Stimulated activated naive CD8-positive, alpha-beta T cell treated with anti-CD3 and anti-CD28 coated beads, Interleukin-15, amount 100 ng/mL, for 72 hours (primary cell): ENCODE measurements at regions not wholly inside any gene's neighbourhood (a gene's known extent, or its start where the extent isn't known, plus 50 kb on each side); places are given as distances from the start of the nearest gene placed in this dataset.

ENCODE experiments used
- ATAC-seq: fragments of 150-1000 bp; cut with Tn5 transposase; 2 replicates; pipeline ENCODE4 v1.10.0; 2021; ENCODE audit warnings: mild to moderate bottlenecking, moderate library complexity
- DNase-seq, 2 donors: peaks; one replicate each; pipeline ENCODE4 v3.0.0; 2021 to 2022
- H3K27ac Mint-ChIP-seq, 2 donors: one replicate each; pipeline ENCODE4 v1.8.0; 2022; ENCODE audit warnings: mild to moderate bottlenecking in 2 of 2, mixed read lengths in 2 of 2, moderate library complexity in 2 of 2
- H3K27me3 Mint-ChIP-seq: one replicate; pipeline ENCODE4 v1.8.0; 2022; ENCODE audit warnings: mixed read lengths
- H3K4me1 Mint-ChIP-seq: one replicate; pipeline ENCODE4 v1.8.0; 2022; ENCODE audit warnings: mild to moderate bottlenecking, mixed read lengths
- H3K4me3 Mint-ChIP-seq, 2 donors: one replicate each; pipeline ENCODE4 v1.8.0; 2022; ENCODE audit warnings: mild to moderate bottlenecking in 2 of 2, mixed read lengths in 2 of 2, moderate library complexity in 1 of 2
- H3K9me3 Mint-ChIP-seq, 2 donors: one replicate each; pipeline ENCODE4 v1.8.0; 2022; ENCODE audit warnings: mixed read lengths in 2 of 2

DNA sequence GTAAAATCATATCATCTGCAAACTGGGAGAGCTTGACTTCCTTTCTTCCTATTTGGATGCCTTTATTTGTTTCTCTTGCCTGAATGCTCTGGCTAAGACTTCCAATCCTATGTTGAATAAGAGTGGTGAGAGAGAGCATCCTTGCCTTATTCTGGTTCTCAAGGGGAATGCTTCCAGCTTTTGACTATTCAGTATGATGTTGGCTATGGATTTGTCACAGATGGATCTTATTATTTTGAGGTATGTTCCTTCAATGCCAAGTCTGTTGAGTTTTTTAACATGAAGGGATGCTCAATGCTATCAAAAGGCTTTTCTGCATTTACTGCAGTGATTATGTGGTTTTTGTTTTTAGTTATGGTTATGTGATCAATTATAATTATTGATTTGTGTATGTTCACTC lies 2144.6 kb upstream of the TENM3 start:
- DNase-seq (no peak), ATAC-seq (no peak)
- Mint-ChIP-seq H3K4me3 (no peak overlapping the region), H3K27ac (no peak overlapping the region), H3K4me1 (no peaks in the 10 kb centered on the region), H3K9me3 (no peaks in the 10 kb centered on the region), H3K27me3 (no peaks in the 10 kb centered on the region)

DNA sequence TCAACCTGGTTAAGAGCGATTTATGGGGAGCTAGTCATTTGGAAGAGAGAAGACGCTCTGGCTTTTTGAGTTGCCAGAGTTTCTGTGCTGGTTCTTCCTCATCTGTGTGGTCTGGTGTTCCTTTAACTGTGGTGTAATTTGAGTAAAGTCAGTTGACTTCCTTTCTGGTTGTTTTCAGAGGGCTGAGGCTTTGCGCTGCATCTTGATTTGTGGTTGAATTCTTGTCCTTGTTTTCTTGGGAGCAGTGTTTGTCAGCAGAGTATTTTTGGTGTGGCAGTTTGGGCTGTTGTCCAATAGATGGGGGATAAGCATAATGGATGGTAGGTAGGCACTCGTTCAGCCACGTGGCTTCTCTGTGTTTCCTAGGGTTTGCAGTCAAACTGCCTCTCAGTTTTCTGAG lies 2143.2 kb upstream of the TENM3 start:
- Mint-ChIP-seq H3K4me1 (no peaks in the 10 kb centered on the region), H3K27ac (no peak overlapping the region), H3K9me3 (no peaks in the 10 kb centered on the region), H3K27me3 (no peaks in the 10 kb centered on the region), H3K4me3 (no peak overlapping the region)
- ATAC-seq (no peak), DNase-seq (no peak)

DNA sequence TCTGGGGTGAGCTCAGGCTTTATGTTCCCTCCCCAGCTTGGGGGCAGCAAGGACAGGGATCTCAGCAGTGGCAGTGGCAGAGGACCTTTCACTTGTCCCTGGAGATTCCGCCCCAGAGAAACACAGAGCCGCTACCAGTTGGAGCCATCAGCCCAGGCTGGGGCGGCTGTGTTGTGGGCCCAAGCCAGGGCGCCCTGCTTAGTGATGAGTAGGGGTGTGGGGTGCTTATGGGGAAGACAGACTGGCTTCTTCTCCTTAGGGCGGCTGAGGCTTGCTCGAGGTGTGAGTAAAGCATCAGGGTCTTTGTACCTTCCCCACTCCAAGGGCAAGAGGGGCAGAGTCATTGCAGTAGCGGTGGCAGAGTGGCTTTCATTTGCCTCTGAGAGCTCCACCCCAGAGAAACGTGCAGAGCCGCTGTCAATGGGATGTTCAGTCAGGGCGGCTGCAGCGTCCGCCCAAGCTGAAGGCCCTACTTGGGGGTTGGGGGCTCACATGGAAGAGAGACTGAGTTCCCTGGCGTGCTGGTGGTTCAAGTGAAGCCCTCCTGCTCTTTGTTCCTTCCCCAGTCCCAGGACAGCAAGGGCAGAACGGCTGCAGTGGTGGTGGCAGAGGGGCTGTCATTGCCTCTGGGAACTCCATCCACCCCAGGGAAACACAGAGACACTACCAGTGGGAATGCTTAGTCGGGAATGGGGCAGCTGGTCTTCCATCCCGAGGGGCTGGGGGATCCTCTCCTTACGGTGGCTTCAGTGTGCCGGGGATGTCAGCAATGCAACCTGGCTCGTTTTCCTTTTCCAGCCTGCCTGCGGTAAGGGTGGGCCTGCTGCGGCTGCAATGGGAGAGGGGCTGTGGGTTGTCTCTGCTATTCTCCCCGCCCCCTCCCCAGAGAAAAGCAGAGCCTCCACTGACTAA lies 2142.5 kb upstream of the TENM3 start:
- ATAC-seq = peak; percentile 9
- Mint-ChIP-seq H3K9me3 (no peaks in the 10 kb centered on the region), H3K27ac (no peak overlapping the region), H3K4me3 (no peak overlapping the region), H3K27me3 (no peaks in the 10 kb centered on the region), H3K4me1 (no peaks in the 10 kb centered on the region)
- DNase-seq = no peak

DNA sequence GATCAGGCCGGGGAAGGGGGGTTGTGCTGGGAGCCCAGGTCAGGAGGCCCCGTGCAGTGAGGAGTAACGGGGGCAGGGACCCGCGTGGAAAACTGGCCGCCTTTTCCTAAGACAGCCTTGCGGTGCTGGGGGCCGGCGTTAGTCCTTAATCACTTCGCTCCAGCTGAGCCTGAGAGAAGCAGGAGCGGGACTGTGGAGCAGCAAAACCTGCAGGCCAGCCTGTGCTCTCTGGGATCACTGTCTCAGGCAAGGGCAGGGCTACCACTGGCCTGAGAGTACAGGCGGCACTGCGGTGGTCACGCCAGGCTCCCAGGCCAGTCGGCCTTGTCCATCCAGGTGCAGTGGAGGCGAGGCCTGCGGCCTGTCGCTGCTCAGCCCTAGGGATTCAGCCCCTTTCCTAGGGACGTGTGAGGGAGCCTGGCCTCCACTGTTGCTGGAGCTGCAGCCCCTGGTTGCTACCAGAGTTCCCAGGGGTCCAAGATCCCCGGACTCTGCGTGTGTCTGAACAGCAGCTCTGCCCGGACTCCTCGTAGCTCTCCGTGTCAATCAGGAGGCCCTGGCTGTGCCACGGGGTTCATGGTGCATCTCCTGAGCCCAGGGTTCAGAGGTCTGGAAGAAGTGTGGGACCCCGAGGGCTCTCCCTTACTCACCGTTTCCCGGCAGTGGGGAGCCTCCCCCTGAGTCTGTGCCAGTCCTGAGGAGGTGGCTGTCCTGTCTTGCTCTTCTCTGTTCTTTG lies 2141.7 kb upstream of the TENM3 start:
- no peak for ATAC-seq
- no peaks in the 10 kb centered on the region for H3K4me1 Mint-ChIP-seq
- DNase-seq = no peak
- no peaks in the 10 kb centered on the region for H3K27me3 Mint-ChIP-seq
- no peaks in the 10 kb centered on the region for H3K9me3 Mint-ChIP-seq
- no peak overlapping the region for H3K27ac Mint-ChIP-seq
- no peak overlapping the region for H3K4me3 Mint-ChIP-seq

DNA sequence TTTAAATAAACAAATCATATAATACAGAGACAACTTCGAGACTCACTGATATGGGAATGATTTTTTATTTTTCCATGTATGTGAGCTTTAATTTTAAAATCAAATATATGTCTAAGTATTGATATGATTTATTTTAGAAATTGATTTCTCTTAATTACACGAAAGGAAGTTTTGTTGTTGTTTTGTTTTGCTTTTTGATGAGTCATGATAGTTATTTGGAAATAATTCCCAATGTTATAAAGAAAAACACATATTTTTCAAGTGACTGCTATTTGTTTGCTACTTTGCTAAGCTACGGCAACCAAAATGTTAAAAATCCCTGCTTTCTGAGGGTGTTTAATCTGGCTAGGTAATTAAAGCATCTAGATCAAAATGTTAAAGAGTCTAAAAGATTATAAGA lies 2139.4 kb upstream of the TENM3 start:
- Mint-ChIP-seq H3K9me3 (peaks cover 0 to 2% of the 10 kb centered on the region in 2 donors), H3K4me3 (no peak overlapping the region), H3K27me3 (no peaks in the 10 kb centered on the region), H3K27ac (no peak overlapping the region), H3K4me1 (no peaks in the 10 kb centered on the region)
- ATAC-seq = no peak
- no peak for DNase-seq

- ATAC-seq (no peak), DNase-seq (no peak)
- peaks cover 0 to 9% of the 10 kb centered on the region in 2 donors for H3K9me3 Mint-ChIP-seq
- H3K4me3 Mint-ChIP-seq = no peak overlapping the region
- H3K27me3 Mint-ChIP-seq = no peaks in the 10 kb centered on the region
- H3K4me1 Mint-ChIP-seq = no peaks in the 10 kb centered on the region
- H3K27ac Mint-ChIP-seq = no peak overlapping the region
These were observed 2137.8 kb upstream of the TENM3 start for GRCh38 chr4:180105362-180105761.

DNA sequence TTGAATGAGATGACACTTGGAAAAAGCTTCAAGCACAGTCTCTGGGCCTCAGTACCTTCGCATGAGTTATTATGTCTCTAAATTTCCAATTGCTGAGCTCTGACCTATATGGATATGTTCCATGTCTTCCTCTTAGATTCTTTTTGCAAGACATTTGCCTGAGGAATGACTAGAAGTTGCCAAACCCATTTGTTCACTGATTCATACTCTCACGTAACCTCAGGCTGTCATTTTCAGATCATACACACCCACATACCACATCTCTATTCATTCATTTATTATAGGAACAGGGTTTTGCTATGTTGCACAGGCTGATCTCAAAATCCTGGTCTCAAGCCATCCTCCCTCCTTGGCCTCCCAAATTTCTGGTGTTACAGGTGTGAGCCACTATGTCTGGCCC lies 2137.1 kb upstream of the TENM3 start:
- ATAC-seq = no peak
- H3K4me3 Mint-ChIP-seq = no peak overlapping the region
- H3K27me3 Mint-ChIP-seq = no peaks in the 10 kb centered on the region
- DNase-seq = no peak
- no peaks in the 10 kb centered on the region for H3K4me1 Mint-ChIP-seq
- H3K27ac Mint-ChIP-seq = no peak overlapping the region
- peaks cover 0 to 9% of the 10 kb centered on the region in 2 donors for H3K9me3 Mint-ChIP-seq

- Mint-ChIP-seq H3K4me1 (no peaks in the 10 kb centered on the region), H3K27me3 (no peaks in the 10 kb centered on the region), H3K4me3 (no peak overlapping the region), H3K9me3 (peaks cover 0 to 12% of the 10 kb centered on the region in 2 donors), H3K27ac (no peak overlapping the region)
- ATAC-seq (no peak), DNase-seq (no peak)
These were observed 2136.2 kb upstream of the TENM3 start for GRCh38 chr4:180106997-180107396.

DNA sequence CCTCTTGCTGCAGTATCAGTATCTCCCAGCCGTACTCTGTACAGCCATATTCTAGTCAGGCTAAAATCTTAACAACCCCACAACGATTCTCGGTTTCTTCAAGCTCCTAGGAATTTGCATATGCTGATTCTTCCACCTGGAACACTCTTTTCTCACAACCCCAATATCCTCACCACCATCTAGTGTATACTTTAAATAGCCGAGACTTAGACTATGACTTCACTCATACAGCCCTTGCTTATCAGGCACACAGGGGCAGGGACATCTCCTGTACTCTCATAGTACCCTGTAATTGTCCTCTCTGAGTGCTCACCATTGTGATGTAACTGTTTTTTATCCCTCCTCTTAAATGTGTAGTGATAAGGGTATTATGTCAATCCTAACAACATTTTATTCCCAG lies 2126.4 kb upstream of the TENM3 start:
- no peak for DNase-seq
- no peak overlapping the region for H3K27ac Mint-ChIP-seq
- no peak overlapping the region for H3K4me3 Mint-ChIP-seq

DNA sequence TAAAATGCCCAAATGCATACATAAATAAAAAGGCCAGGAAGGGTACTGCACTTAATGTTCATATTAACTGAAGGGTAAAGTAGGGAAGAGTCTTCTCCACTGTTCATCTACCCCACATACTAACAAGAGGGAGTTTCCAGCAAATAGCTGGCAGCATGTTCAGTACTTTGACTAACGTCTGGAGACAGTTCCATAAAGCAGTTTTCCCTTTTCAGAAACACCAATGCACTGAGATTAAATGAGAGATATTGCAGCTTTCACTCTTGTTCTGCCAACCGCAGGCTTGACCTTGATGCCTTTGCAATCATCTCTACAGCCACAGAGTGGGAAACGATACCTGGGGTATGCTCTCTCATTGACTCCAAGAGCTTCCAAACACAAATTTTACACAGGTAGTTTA lies 2123.1 kb upstream of the TENM3 start:
- ATAC-seq (no peak), DNase-seq (no peak)
- no peak overlapping the region for H3K4me3 Mint-ChIP-seq
- peaks cover 0 to 14% of the 10 kb centered on the region in 2 donors for H3K9me3 Mint-ChIP-seq
- no peak overlapping the region for H3K27ac Mint-ChIP-seq
- no peaks in the 10 kb centered on the region for H3K27me3 Mint-ChIP-seq
- no peaks in the 10 kb centered on the region for H3K4me1 Mint-ChIP-seq

More for the DNA sequence above, 2126.4 kb upstream of the TENM3 start:
- no peak for ATAC-seq
- H3K27me3 Mint-ChIP-seq = no peaks in the 10 kb centered on the region
- no peaks in the 10 kb centered on the region for H3K4me1 Mint-ChIP-seq
- peaks cover 0 to 9% of the 10 kb centered on the region in 2 donors for H3K9me3 Mint-ChIP-seq

GRCh38 chr4:180134091-180134866 lies 2108.9 kb upstream of the TENM3 start:
- no peak overlapping the region for H3K27ac Mint-ChIP-seq
- peak overlapping the region in 1 of 2 donors; percentile 46 for H3K4me3 Mint-ChIP-seq
- H3K27me3 Mint-ChIP-seq = no peaks in the 10 kb centered on the region
- ATAC-seq (peak; percentile 42), DNase-seq (no peak)
- H3K4me1 Mint-ChIP-seq = peaks cover 14% of the 10 kb centered on the region
- no peaks in the 10 kb centered on the region for H3K9me3 Mint-ChIP-seq

DNA sequence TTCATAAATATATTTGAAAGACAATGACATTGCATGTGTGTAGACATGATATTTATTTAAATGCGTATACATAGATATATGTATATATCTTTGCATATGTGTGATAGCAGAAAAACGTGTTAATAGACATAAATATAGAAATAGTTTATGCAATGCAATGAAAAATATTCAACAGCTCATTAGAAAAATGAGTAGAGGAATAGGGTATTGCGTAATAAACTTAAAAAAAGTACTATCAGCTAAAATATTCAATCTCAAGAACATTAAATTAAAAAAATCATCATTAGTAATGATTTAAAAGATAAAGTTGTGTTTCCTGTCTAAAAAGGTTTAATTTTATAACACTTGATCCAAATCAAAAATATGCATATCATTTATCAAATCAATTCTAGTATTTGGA lies 2101.5 kb upstream of the TENM3 start:
- no peak overlapping the region for H3K4me3 Mint-ChIP-seq
- no peak for ATAC-seq
- peaks cover 0 to 5% of the 10 kb centered on the region in 2 donors for H3K9me3 Mint-ChIP-seq
- H3K27me3 Mint-ChIP-seq = no peaks in the 10 kb centered on the region
- DNase-seq = no peak
- H3K4me1 Mint-ChIP-seq = no peaks in the 10 kb centered on the region
- H3K27ac Mint-ChIP-seq = no peak overlapping the region

- DNase-seq (no peak), ATAC-seq (no peak)
- Mint-ChIP-seq H3K27me3 (no peaks in the 10 kb centered on the region), H3K9me3 (no peaks in the 10 kb centered on the region), H3K27ac (no peak overlapping the region), H3K4me1 (no peaks in the 10 kb centered on the region), H3K4me3 (no peak overlapping the region)
These were observed 2094.5 kb upstream of the TENM3 start for GRCh38 chr4:180148737-180149136.

- peaks cover 0 to 4% of the 10 kb centered on the region in 2 donors for H3K9me3 Mint-ChIP-seq
- no peak overlapping the region for H3K4me3 Mint-ChIP-seq
- H3K27ac Mint-ChIP-seq = no peak overlapping the region
- ATAC-seq (no peak), DNase-seq (no peak)
- no peaks in the 10 kb centered on the region for H3K4me1 Mint-ChIP-seq
- no peaks in the 10 kb centered on the region for H3K27me3 Mint-ChIP-seq
These were observed 2092.4 kb upstream of the TENM3 start for GRCh38 chr4:180150818-180151217.

DNA sequence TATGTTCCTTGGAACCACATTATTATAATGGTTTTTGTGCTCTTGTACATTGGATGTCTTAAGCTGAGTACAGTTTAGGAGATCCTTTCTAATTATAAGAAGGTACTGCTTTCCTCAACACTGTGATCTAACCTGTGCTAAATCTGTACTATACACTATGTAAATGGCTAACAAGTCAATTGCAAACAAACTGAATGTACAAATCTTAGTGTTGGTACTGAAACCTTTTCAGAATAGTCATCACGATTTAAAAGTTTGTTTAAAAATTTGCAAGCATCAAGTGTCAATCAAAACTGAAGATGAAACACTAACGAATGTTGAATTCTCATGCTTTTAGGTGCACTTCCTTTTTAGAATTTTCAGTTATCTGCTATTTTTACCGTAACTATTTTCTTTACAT lies 2090.4 kb upstream of the TENM3 start:
- no peaks in the 10 kb centered on the region for H3K27me3 Mint-ChIP-seq
- H3K27ac Mint-ChIP-seq = no peak overlapping the region
- DNase-seq (no peak), ATAC-seq (no peak)
- H3K4me3 Mint-ChIP-seq = no peak overlapping the region
- no peaks in the 10 kb centered on the region for H3K4me1 Mint-ChIP-seq
- H3K9me3 Mint-ChIP-seq = peaks cover 0 to 4% of the 10 kb centered on the region in 2 donors

DNA sequence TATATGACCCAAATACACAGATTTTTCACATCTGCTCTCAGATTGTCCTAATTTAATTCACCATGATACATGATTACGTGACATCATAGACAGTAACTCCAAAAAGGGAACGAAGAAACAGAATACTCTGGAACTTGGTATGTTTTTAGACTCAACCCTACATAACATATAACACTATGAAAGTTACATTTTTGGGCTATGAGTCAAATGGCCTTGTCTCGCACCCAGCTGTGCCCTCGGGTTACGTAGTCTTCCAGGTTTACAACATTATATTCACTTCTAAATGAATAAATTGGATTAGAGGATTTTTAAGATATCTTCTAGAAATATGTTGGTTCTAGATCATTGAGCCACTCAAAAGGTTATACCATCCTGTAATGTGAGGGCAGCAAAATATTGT lies 2089.6 kb upstream of the TENM3 start:
- no peak for DNase-seq
- Mint-ChIP-seq H3K9me3 (peaks cover 0 to 4% of the 10 kb centered on the region in 2 donors), H3K4me3 (no peak overlapping the region), H3K4me1 (no peaks in the 10 kb centered on the region), H3K27ac (no peak overlapping the region), H3K27me3 (no peaks in the 10 kb centered on the region)
- ATAC-seq = no peak
